Effector memory CD8-positive, alpha-beta T cell (primary cell): ENCODE measurements at regions not wholly inside any gene's neighbourhood (a gene's known extent, or its start where the extent isn't known, plus 50 kb on each side); places are given as distances from the start of the nearest gene placed in this dataset.

Source experiments
- ATAC-seq: fragments of 150-1000 bp; cut with Tn5 transposase; replicated peaks from 2 replicates; pipeline ENCODE4 v1.10.0; 2021; ENCODE audit warnings: mild to moderate bottlenecking, moderate library complexity
- DNase-seq, 3 experiments: peaks; one replicate each; pipeline ENCODE4 v3.0.0; 2021
- H3K27ac Mint-ChIP-seq, 2 donors: one replicate each; pipeline ENCODE4 v1.8.0; 2022; ENCODE audit warnings: mild to moderate bottlenecking in 2 of 2, mixed read lengths in 2 of 2, moderate library complexity in 2 of 2
- H3K27me3 Mint-ChIP-seq, 2 donors: one replicate each; pipeline ENCODE4 v1.8.0; 2022; ENCODE audit warnings: mixed read lengths in 2 of 2
- H3K36me3 Mint-ChIP-seq: one replicate; pipeline ENCODE4 v1.8.0; 2022; ENCODE audit warnings: mild to moderate bottlenecking, moderate library complexity, mixed read lengths; ENCODE audit not compliant: insufficient read depth
- H3K4me1 Mint-ChIP-seq, 2 donors: one replicate each; pipeline ENCODE4 v1.8.0; 2022; ENCODE audit warnings: low read depth in 2 of 2, mixed read lengths in 2 of 2
- H3K4me3 Mint-ChIP-seq, 2 donors: one replicate each; pipeline ENCODE4 v1.8.0; 2022; ENCODE audit warnings: mild to moderate bottlenecking in 2 of 2, mixed read lengths in 2 of 2, moderate library complexity in 2 of 2
- H3K9me3 Mint-ChIP-seq, 2 donors: one replicate each; pipeline ENCODE4 v1.8.0; 2022; ENCODE audit warnings: mixed read lengths in 2 of 2

GRCh38 chr5:175305251-175305650 lies 138.7 kb downstream of the DRD1 start:
- Mint-ChIP-seq H3K4me1 (no peaks in the 10 kb centered on the region), H3K27ac (no peak overlapping the region), H3K4me3 (no peak overlapping the region), H3K27me3 (peaks cover 0 to 18% of the 10 kb centered on the region in 2 donors), H3K36me3 (no peaks in the 10 kb centered on the region), H3K9me3 (peaks cover 3 to 8% of the 10 kb centered on the region in 2 donors)
- no peak for DNase-seq
- ATAC-seq: no peak

- ATAC-seq (no peak), DNase-seq (no peak)
- Mint-ChIP-seq H3K4me1 (no peaks in the 10 kb centered on the region), H3K4me3 (no peak overlapping the region), H3K36me3 (no peaks in the 10 kb centered on the region), H3K27me3 (peaks cover 0 to 14% of the 10 kb centered on the region in 2 donors), H3K27ac (no peak overlapping the region), H3K9me3 (peaks cover 0 to 5% of the 10 kb centered on the region in 2 donors)
Observed at GRCh38 chr5:175290379-175290778, 153.6 kb downstream of the DRD1 start.

GRCh38 chr5:175288048-175288621 lies 155.8 kb downstream of the DRD1 start:
- Mint-ChIP-seq H3K4me3 (no peak overlapping the region), H3K9me3 (peaks cover 0 to 2% of the 10 kb centered on the region in 2 donors), H3K4me1 (no peaks in the 10 kb centered on the region)

GRCh38 chr5:175286981-175287380 lies 157.0 kb downstream of the DRD1 start:
- Mint-ChIP-seq H3K27me3 (peaks cover 9 to 14% of the 10 kb centered on the region in 2 donors), H3K9me3 (peaks cover 0 to 2% of the 10 kb centered on the region in 2 donors), H3K27ac (no peak overlapping the region), H3K4me3 (no peak overlapping the region), H3K36me3 (no peaks in the 10 kb centered on the region), H3K4me1 (no peaks in the 10 kb centered on the region)
- DNase-seq (no peak), ATAC-seq (no peak)

More at GRCh38 chr5:175288048-175288621, 155.8 kb downstream of the DRD1 start:
- DNase-seq (no peak), ATAC-seq (no peak)
- H3K27ac Mint-ChIP-seq: no peak overlapping the region
- no peaks in the 10 kb centered on the region for H3K36me3 Mint-ChIP-seq
- H3K27me3 Mint-ChIP-seq: peaks cover 9 to 13% of the 10 kb centered on the region in 2 donors

- H3K27me3 Mint-ChIP-seq: peaks cover 9 to 14% of the 10 kb centered on the region in 2 donors
- no peak overlapping the region for H3K4me3 Mint-ChIP-seq
- H3K4me1 Mint-ChIP-seq: no peaks in the 10 kb centered on the region
- no peaks in the 10 kb centered on the region for H3K36me3 Mint-ChIP-seq
- H3K9me3 Mint-ChIP-seq: peaks cover 0 to 2% of the 10 kb centered on the region in 2 donors
- DNase-seq: no peak
- ATAC-seq: no peak
- no peak overlapping the region for H3K27ac Mint-ChIP-seq
Observed at GRCh38 chr5:175285261-175285660, 158.7 kb downstream of the DRD1 start.

- Mint-ChIP-seq H3K9me3 (peaks cover 0 to 2% of the 10 kb centered on the region in 2 donors), H3K27me3 (peaks cover 9 to 14% of the 10 kb centered on the region in 2 donors), H3K36me3 (no peaks in the 10 kb centered on the region)
Observed at GRCh38 chr5:175284806-175285205, 159.2 kb downstream of the DRD1 start.

GRCh38 chr5:175282611-175283225 lies 161.3 kb downstream of the DRD1 start:
- Mint-ChIP-seq H3K36me3 (no peaks in the 10 kb centered on the region), H3K9me3 (peaks cover 0 to 2% of the 10 kb centered on the region in 2 donors), H3K27me3 (peaks cover 9 to 13% of the 10 kb centered on the region in 2 donors), H3K4me3 (no peak overlapping the region), H3K27ac (no peak overlapping the region), H3K4me1 (no peaks in the 10 kb centered on the region)
- no peak for DNase-seq
- ATAC-seq: no peak

More at GRCh38 chr5:175284806-175285205, 159.2 kb downstream of the DRD1 start:
- Mint-ChIP-seq H3K27ac (no peak overlapping the region), H3K4me3 (no peak overlapping the region), H3K4me1 (no peaks in the 10 kb centered on the region)
- DNase-seq (no peak), ATAC-seq (no peak)

GRCh38 chr5:175281714-175282113 lies 162.3 kb downstream of the DRD1 start:
- H3K27ac Mint-ChIP-seq: no peak overlapping the region
- ATAC-seq: no peak
- peaks cover 0 to under 1% of the 10 kb centered on the region in 2 donors for H3K9me3 Mint-ChIP-seq
- no peaks in the 10 kb centered on the region for H3K4me1 Mint-ChIP-seq
- no peaks in the 10 kb centered on the region for H3K36me3 Mint-ChIP-seq
- H3K4me3 Mint-ChIP-seq: no peak overlapping the region
- H3K27me3 Mint-ChIP-seq: peaks cover 9 to 16% of the 10 kb centered on the region in 2 donors
- no peak for DNase-seq

- H3K9me3 Mint-ChIP-seq: no peaks in the 10 kb centered on the region
- no peaks in the 10 kb centered on the region for H3K4me1 Mint-ChIP-seq
- no peak overlapping the region for H3K4me3 Mint-ChIP-seq
- no peak overlapping the region for H3K27ac Mint-ChIP-seq
- ATAC-seq: no peak
- no peak for DNase-seq
- no peaks in the 10 kb centered on the region for H3K36me3 Mint-ChIP-seq
- H3K27me3 Mint-ChIP-seq: peaks cover 9 to 18% of the 10 kb centered on the region in 2 donors
Observed at GRCh38 chr5:175281257-175281656, 162.7 kb downstream of the DRD1 start.

- no peak for DNase-seq
- no peak overlapping the region for H3K27ac Mint-ChIP-seq
- no peak overlapping the region for H3K4me3 Mint-ChIP-seq
- peaks cover 4 to 21% of the 10 kb centered on the region in 2 donors for H3K27me3 Mint-ChIP-seq
- ATAC-seq: no peak
- no peaks in the 10 kb centered on the region for H3K4me1 Mint-ChIP-seq
- no peaks in the 10 kb centered on the region for H3K9me3 Mint-ChIP-seq
- H3K36me3 Mint-ChIP-seq: no peaks in the 10 kb centered on the region
Observed at GRCh38 chr5:175279506-175279905, 164.5 kb downstream of the DRD1 start.

GRCh38 chr5:175275748-175276147 lies 168.2 kb downstream of the DRD1 start:
- Mint-ChIP-seq H3K4me1 (no peaks in the 10 kb centered on the region), H3K27ac (no peak overlapping the region), H3K4me3 (no peak overlapping the region), H3K36me3 (no peaks in the 10 kb centered on the region), H3K27me3 (peaks cover 0 to 18% of the 10 kb centered on the region in 2 donors), H3K9me3 (no peaks in the 10 kb centered on the region)
- DNase-seq: no peak
- no peak for ATAC-seq

- H3K9me3 Mint-ChIP-seq: peaks cover 0 to 1% of the 10 kb centered on the region in 2 donors
- ATAC-seq: no peak
- H3K27me3 Mint-ChIP-seq: peaks cover 0 to 18% of the 10 kb centered on the region in 2 donors
- no peak overlapping the region for H3K27ac Mint-ChIP-seq
- no peaks in the 10 kb centered on the region for H3K36me3 Mint-ChIP-seq
- no peak overlapping the region for H3K4me3 Mint-ChIP-seq
- no peaks in the 10 kb centered on the region for H3K4me1 Mint-ChIP-seq
- DNase-seq: no peak
Observed at GRCh38 chr5:175275097-175275496, 168.9 kb downstream of the DRD1 start.

GRCh38 chr5:175274171-175274570 lies 169.8 kb downstream of the DRD1 start:
- Mint-ChIP-seq H3K4me1 (no peaks in the 10 kb centered on the region), H3K36me3 (no peaks in the 10 kb centered on the region), H3K27ac (no peak overlapping the region), H3K9me3 (peaks cover 0 to 1% of the 10 kb centered on the region in 2 donors), H3K27me3 (peaks cover 0 to 18% of the 10 kb centered on the region in 2 donors), H3K4me3 (no peak overlapping the region)
- DNase-seq (no peak), ATAC-seq (no peak)

GRCh38 chr5:175264406-175264805 lies 179.6 kb downstream of the DRD1 start:
- Mint-ChIP-seq H3K27me3 (peaks cover 17 to 18% of the 10 kb centered on the region in 2 donors), H3K36me3 (no peaks in the 10 kb centered on the region), H3K4me1 (no peaks in the 10 kb centered on the region), H3K4me3 (no peak overlapping the region), H3K9me3 (no peaks in the 10 kb centered on the region), H3K27ac (no peak overlapping the region)
- ATAC-seq (no peak), DNase-seq (no peak)
